ENCODE measurements at regions not wholly inside any gene's neighbourhood (a gene's known extent, or its start where the extent isn't known, plus 50 kb on each side); places are given as distances from the start of the nearest gene placed in this dataset.

- no peak for DNase-seq
Measured at GRCh38 chr1:5264476-5264875, 610.1 kb downstream of the AJAP1 start.

- no peak for DNase-seq
Measured at GRCh38 chr1:5256793-5257192, 602.4 kb downstream of the AJAP1 start.

GRCh38 chr1:5254975-5255374, 600.6 kb downstream of the AJAP1 start:
- DNase-seq = no peak

- DNase-seq = no peak
Measured at GRCh38 chr1:5254131-5254725, 599.8 kb downstream of the AJAP1 start.

GRCh38 chr1:5253036-5253435, 598.6 kb downstream of the AJAP1 start:
- no peak for DNase-seq

- DNase-seq = no peak
Measured at GRCh38 chr1:5250336-5250735, 595.9 kb downstream of the AJAP1 start.

GRCh38 chr1:5245348-5245747, 590.9 kb downstream of the AJAP1 start:
- no peak for DNase-seq

GRCh38 chr1:5244631-5245285, 590.3 kb downstream of the AJAP1 start:
- DNase-seq = no peak

GRCh38 chr1:5242850-5243249, 588.4 kb downstream of the AJAP1 start:
- DNase-seq = no peak

GRCh38 chr1:5239911-5240310, 585.5 kb downstream of the AJAP1 start:
- DNase-seq = no peak

GRCh38 chr1:5238351-5239130, 584.1 kb downstream of the AJAP1 start:
- no peak for DNase-seq

- DNase-seq = no peak
Measured at GRCh38 chr1:5235355-5235899, 581.0 kb downstream of the AJAP1 start.

- DNase-seq = no peak
Measured at GRCh38 chr1:5232537-5232936, 578.1 kb downstream of the AJAP1 start.

GRCh38 chr1:5231541-5232315, 577.3 kb downstream of the AJAP1 start:
- no peak for DNase-seq

- DNase-seq = no peak
Measured at GRCh38 chr1:5227114-5227513, 572.7 kb downstream of the AJAP1 start.

- no peak for DNase-seq
Measured at GRCh38 chr1:5225707-5226704, 571.6 kb downstream of the AJAP1 start.

GRCh38 chr1:5223206-5223605, 568.8 kb downstream of the AJAP1 start:
- DNase-seq = no peak

GRCh38 chr1:5222626-5223025, 568.2 kb downstream of the AJAP1 start:
- DNase-seq = no peak

GRCh38 chr1:5221451-5221850, 567.0 kb downstream of the AJAP1 start:
- DNase-seq = no peak

GRCh38 chr1:5220821-5221220, 566.4 kb downstream of the AJAP1 start:
- no peak for DNase-seq

GRCh38 chr1:5220421-5220820, 566.0 kb downstream of the AJAP1 start:
- DNase-seq = no peak

GRCh38 chr1:5200006-5200405, 545.6 kb downstream of the AJAP1 start:
- DNase-seq = no peak

Measured in activated CD4-positive, alpha-beta T cell treated with anti-CD3 and anti-CD28 coated beads, Interleukin-2, amount 50 U/mL, for 4 hours (primary cell).